Heart left ventricle (tissue), 16 donors: ENCODE measurements at regions not wholly inside any gene's neighbourhood (a gene's known extent, or its start where the extent isn't known, plus 50 kb on each side); places are given as distances from the start of the nearest gene placed in this dataset.
"Not testable (repeated sequence)": the region's sequence is repeated elsewhere in the genome, so short reads cannot be mapped to it uniquely, and the experiment has no call there.

ENCODE experiments used
- ATAC-seq, 4 donors: fragments of 200-7000 bp; cut with Tn5 transposase; one replicate each; pipeline ENCODE4 v1.9.1; 2020 to 2022; ENCODE audit warnings: moderate library complexity in 4 of 4, mild to moderate bottlenecking in 3 of 4, moderate number of reproducible peaks in 1 of 4
- DNase-seq, 5 donors: peaks; one replicate each; pipeline ENCODE4 v3.0.0-alpha.2; 2020
- H3K27ac ChIP-seq, 12 donors: fragments of 200-600 bp; sonication (generic) in 4 of 12; one replicate each; pipeline versions ENCODE4 v1.5.0 to v1.8.0; 2016 to 2022; ENCODE audit warnings: mild to moderate bottlenecking in 2 of 12
- H3K27me3 ChIP-seq, 9 donors: fragments of 200-600 bp; sonication (generic) in 2 of 9; one replicate each; pipeline versions ENCODE4 v1.5.1 to v1.8.0; 2016 to 2022; ENCODE audit warnings: mild to moderate bottlenecking in 3 of 9
- H3K36me3 ChIP-seq, 9 donors: fragments of 200-600 bp; sonication (generic) in 2 of 9; one replicate each; pipeline versions ENCODE4 v1.5.0 to v1.8.0; 2018 to 2022; ENCODE audit warnings: mild to moderate bottlenecking in 2 of 9
- H3K4me1 ChIP-seq, 12 donors: fragments of 200-600 bp; sonication (generic) in 4 of 12; one replicate each; pipeline versions ENCODE4 v1.5.0 to v1.8.0; 2016 to 2022; ENCODE audit warnings: mild to moderate bottlenecking in 3 of 12
- H3K4me3 ChIP-seq, 12 donors: fragments of 200-600 bp; sonication (generic) in 4 of 12; one replicate each; pipeline versions ENCODE4 v1.5.0 to v1.8.0; 2017 to 2022; ENCODE audit warnings: mild to moderate bottlenecking in 9 of 12, moderate library complexity in 4 of 12
- H3K9me3 ChIP-seq, 12 donors: fragments of 200-600 bp; sonication (generic) in 4 of 12; one replicate each; pipeline versions ENCODE4 v1.5.0 to v1.8.0; 2016 to 2022; ENCODE audit warnings: mild to moderate bottlenecking in 1 of 12
- CTCF ChIP-seq, 12 donors: fragments of 200-600 bp; sonication (generic) in 4 of 12; IDR thresholded peaks; one replicate each; pipeline versions ENCODE4 v1.5.0 to v1.8.0; 2018 to 2022; ENCODE audit warnings: antibody characterized with exemption in 12 of 12, mild to moderate bottlenecking in 5 of 12
- POLR2A ChIP-seq, 2 donors: fragments of 450-650 bp; IDR thresholded peaks; one replicate each; pipeline ENCODE4 v1.6.1; 2017; ENCODE audit warnings: antibody characterized with exemption in 2 of 2, mild to moderate bottlenecking in 2 of 2, moderate library complexity in 2 of 2
- WGBS, 4 donors: extraction: QIAGEN DNeasy Blood & Tissue Kit in 2 of 4; methylation state at CpG; one replicate each; pipeline versions ENCODE4 v1.1.5 to v1.1.7; 2013 to 2018; 5-methylcytosine and 5-hydroxymethylcytosine counted together
- intact Hi-C, 10 donors: fragments of 100-400 bp; cut with DNase I; formaldehyde crosslinking; loops; one replicate each; pipeline versions ENCODE4 v1.11.1 to v1.14.2; 2022
- donor health status: ischemic (EF 13 %, LVEDD 7.1; RV severe dilation, severe dysfunction).
- donor health status: healthy with polysubstance abuse.
- donor health status: DM: no; HTN: yes; CAD: no.
- donor health status: DM: no; HTN: no; CAD: no.
- donor health status: ischemic (EF 25% LVEDD 6.9; RV normal size, moderate dysfunction).
- donor health status: ischemic (EF 25% LVEDD 5.7; RV mildly dilated, moderate dysfunction).
- donor health status: healthy.
- donor health status: DM: yes; HTN: yes; CAD: no.
- donor health status: ischemic (EF 35%, LVEDD 5.7; RV mildly dilated, moderate dysfunction).
- donor health status: nonischemic (EF 11% LVEDD 7.7; RV severe dilation, severe dysfunction).
- donor health status: DM: yes; HTN: yes; CAD: no.
- donor health status: PGD.
- donor health status: ischemic (EF 29% LVEDD 5.4; RV normal size, mild dysfunction).
- donor health status: nonischemic (EF 23%, LVEDD 6.1; RV moderate dilation, normal function).

GRCh38 chr4:65223601-65224000, 446.7 kb downstream of the EPHA5 start:
- H3K27ac ChIP-seq: no peak overlapping the region
- intact Hi-C loops: no loop called here
- 87 to 94% (median 94%) methylated on average over 2 of the region's 2 CpGs for WGBS, 4 donors
- no peaks in the 10 kb centered on the region for H3K9me3 ChIP-seq
- DNase-seq: no peak
- H3K4me3 ChIP-seq: no peak overlapping the region
- no peaks in the 10 kb centered on the region for H3K27me3 ChIP-seq
- ATAC-seq: no peak
- H3K36me3 ChIP-seq: no peaks in the 10 kb centered on the region
- H3K4me1 ChIP-seq: no peaks in the 10 kb centered on the region
- no peak for TF ChIP-seq POLR2A (IDR thresholded peaks at IDR 0.05)
- no peak for TF ChIP-seq CTCF (IDR thresholded peaks at IDR 0.05)

GRCh38 chr4:65223074-65223473, 447.2 kb downstream of the EPHA5 start:
- H3K27me3 ChIP-seq, H3K4me1 ChIP-seq, H3K4me3 ChIP-seq, intact Hi-C loops, ATAC-seq, DNase-seq, H3K27ac ChIP-seq, H3K36me3 ChIP-seq, H3K9me3 ChIP-seq: not testable (repeated sequence)
- WGBS, 4 donors: 86 to 92% (median 89%) methylated on average over 11 of the region's 11 CpGs

DNA sequence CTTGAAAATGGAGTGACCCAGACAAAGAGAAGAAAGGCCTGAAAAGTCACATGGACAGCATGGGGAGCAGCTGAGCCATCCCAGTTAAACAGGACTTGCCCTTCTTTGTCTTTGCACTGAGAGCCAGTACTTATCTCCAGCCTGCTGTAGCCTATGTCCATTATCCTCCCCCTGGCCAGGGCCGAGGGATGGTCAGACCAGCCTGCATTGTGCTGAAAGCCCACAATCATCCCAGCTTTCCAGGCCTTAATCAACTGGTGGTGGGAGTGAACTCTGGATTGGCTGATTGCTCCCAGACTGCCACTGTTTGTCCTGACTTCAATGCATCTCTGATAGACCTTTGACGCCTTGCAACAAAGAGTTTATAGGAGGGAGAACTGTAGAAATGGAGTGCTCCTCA, 453.1 kb downstream of the EPHA5 start:
- intact Hi-C loops: no loop called here
- Histone ChIP-seq H3K27ac (no peak overlapping the region), H3K36me3 (no peaks in the 10 kb centered on the region), H3K4me1 (no peaks in the 10 kb centered on the region), H3K4me3 (no peak overlapping the region), H3K27me3 (no peaks in the 10 kb centered on the region), H3K9me3 (peaks cover 0 to 4% (median 0%) of the 10 kb centered on the region in 12 donors)
- WGBS, 4 donors: 41 to 73% (median 60%) methylated on average over 2 of the region's 2 CpGs
- DNase-seq: no peak
- no peak for TF ChIP-seq POLR2A (IDR thresholded peaks at IDR 0.05)
- no peak for TF ChIP-seq CTCF (IDR thresholded peaks at IDR 0.05)
- no peak for ATAC-seq

DNA sequence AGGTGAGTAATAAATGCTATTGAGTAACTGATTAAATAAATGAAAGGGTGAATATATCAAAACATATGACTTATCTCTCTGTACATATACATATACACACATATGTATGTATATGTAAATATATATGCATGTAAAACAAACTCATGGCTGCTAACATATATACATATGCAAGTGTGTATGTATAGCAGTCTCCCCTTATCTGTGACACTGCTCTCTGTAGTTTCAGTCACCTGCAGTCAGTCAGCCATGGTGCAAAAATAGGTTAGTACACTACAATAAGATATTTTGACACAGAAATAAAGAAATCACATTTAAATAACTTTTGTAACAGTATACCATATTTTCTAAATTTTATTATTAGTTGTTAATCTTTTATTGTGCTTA, 467.4 kb downstream of the EPHA5 start:
- Histone ChIP-seq H3K27me3 (no peaks in the 10 kb centered on the region), H3K4me3 (no peak overlapping the region), H3K27ac (no peak overlapping the region), H3K36me3 (no peaks in the 10 kb centered on the region), H3K4me1 (no peaks in the 10 kb centered on the region), H3K9me3 (no peaks in the 10 kb centered on the region)
- intact Hi-C loops: no loop called here
- ATAC-seq (no peak), DNase-seq (no peak)
- no peak for TF ChIP-seq CTCF (IDR thresholded peaks at IDR 0.05)
- no peak for TF ChIP-seq POLR2A (IDR thresholded peaks at IDR 0.05)

GRCh38 chr4:65202165-65202852, 468.0 kb downstream of the EPHA5 start:
- no peak for DNase-seq
- Histone ChIP-seq H3K36me3 (no peaks in the 10 kb centered on the region), H3K9me3 (no peaks in the 10 kb centered on the region), H3K27me3 (no peaks in the 10 kb centered on the region), H3K4me1 (no peaks in the 10 kb centered on the region), H3K4me3 (no peak overlapping the region), H3K27ac (no peak overlapping the region)
- no peak for ATAC-seq
- intact Hi-C loops: no loop called here
- 50 to 57% (median 54%) methylated on average over 2 of the region's 2 CpGs for WGBS, 4 donors
- TF ChIP-seq CTCF (IDR thresholded peaks at IDR 0.05) (no peak), POLR2A (IDR thresholded peaks at IDR 0.05) (no peak)
